Activated T-cell treated with anti-CD3 and anti-CD28 coated beads for 1 hour (primary cell): ENCODE measurements at regions not wholly inside any gene's neighbourhood (a gene's known extent, or its start where the extent isn't known, plus 50 kb on each side); places are given as distances from the start of the nearest gene placed in this dataset.
"Not testable (repeated sequence)": the region's sequence is repeated elsewhere in the genome, so short reads cannot be mapped to it uniquely, and the experiment has no call there.

Experiments used
- DNase-seq: peaks from one replicate; pipeline ENCODE4 v3.0.0-alpha.2; 2020; ENCODE audit warnings: low read depth

DNA sequence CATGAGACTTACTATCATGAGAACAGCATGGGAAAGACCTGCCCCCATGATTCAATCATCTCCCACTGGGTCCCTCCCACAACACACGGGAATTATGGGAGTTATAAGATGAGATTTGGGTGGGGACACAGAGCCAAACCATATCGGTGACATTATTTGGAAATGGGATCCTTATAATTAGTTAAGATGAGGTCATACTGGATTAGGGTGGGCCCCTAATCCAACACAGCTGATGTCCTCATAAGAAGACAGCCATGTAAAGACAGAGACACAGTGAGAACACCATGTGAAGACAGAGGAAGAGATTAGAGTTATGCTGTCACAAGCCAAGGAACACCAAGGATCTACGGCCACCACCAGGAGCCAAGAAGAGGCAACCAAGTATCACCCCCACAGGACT, 161.7 kb downstream of the SPTSSA start:
- DNase-seq: no peak

DNA sequence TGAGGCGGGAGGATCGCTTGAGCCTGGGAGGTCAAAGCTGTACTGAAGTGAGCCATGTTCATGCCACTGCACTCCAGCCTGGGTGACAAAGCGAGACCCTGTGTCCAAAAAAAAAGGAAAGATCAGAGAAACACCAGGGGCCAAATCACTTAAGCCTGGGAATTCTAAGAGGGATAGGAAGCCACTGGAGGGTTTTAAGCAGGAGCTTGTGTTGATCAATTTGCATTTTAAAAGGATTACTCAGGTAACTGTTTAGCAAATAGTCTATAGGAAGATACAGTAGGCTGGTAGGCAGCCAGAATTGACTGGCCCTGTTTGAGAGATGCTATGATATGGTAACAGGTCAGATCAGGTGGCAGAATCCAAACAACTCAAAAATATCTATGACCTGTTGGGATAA, 162.7 kb downstream of the SPTSSA start:
- no peak for DNase-seq

DNA sequence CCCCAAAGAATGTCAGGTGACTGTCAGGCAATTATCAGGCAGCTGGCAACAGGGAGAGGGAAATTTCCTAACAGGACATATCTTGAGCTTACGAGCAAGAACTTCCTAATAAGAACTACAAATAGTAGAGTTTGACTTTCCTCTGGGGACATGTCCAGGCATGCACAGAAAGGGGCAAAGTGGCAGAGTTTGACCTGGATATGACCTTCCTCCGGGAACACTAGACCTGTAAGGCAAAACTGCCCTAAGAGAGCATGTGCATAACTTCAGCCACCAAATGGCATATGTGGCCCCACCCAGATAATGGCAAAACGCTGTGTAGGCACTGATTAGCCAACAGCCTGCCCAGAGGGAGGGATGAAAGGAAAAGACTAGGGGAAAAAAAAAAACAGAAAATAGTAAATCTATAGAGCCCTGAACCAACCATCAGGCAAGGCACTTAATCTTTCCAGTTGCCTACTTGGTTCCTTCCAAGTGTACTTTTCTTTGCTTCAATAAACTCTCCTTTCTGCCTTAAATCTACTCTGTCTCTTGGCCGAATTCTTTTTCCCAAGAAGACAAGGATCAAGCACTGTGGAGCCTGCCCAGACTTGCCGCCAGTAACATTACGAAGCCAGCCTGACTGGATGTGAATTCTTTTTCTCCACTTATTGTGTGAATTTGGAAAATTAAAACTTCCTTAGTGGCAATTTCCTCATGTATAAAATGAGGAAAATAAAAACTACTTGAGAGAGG, 164.1 kb downstream of the SPTSSA start:
- no peak for DNase-seq

DNA sequence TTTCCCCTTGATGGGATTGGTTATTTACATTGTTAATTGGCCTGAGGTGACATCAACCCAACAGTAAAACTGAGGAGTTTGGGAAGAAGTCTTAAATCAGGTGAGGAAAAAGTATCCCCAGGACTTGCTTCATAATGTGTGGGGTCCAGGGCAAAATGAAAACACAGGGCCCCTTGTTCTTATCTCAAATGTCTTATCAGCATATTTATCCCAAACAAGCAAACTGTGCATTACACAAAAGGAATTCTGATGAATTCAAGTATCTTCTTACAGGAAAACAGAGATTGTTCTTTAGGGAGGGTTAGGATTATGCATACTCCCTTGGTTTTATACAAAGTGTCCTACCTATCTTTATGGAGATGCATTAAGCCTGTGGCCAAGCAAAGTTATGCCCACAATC, 178.4 kb downstream of the SPTSSA start:
- no peak for DNase-seq

DNA sequence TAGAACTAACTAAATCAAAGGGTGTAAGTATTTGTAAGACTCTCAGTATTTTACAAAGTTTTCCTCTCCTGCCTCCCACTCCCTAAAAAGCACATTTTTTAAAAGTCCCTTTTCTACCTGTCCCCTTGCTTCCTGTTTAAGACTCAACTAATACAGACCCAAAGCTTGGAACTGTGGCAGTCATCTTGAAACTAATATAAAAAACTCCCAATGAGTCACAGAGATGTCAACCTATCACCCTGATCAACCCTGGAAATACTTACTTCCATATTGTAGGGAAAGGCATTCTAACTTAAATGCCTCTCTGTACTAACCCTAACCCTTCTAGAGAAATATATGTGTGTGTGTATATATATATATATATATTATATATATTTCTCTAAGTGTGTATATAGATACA, 184.8 kb downstream of the SPTSSA start:
- no peak for DNase-seq

DNA sequence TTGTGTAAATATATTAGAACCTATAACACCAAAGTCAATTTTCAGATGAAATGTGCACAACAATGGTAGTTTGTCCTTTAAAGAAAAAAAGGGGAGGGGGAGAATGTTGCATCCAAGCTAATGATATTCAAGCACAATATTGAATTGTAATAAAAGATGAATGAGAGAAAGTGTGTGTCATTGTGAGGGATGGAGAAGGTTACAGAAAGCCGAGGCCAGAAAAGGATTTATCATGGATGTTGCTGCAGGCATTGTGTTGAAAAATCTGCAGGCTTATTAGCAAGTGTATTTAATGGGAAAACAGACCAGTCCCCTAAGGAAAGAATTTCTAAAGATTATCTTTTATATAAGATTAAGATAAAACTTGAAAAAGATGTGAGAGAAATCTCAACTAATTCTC, 186.5 kb downstream of the SPTSSA start:
- DNase-seq: no peak

DNA sequence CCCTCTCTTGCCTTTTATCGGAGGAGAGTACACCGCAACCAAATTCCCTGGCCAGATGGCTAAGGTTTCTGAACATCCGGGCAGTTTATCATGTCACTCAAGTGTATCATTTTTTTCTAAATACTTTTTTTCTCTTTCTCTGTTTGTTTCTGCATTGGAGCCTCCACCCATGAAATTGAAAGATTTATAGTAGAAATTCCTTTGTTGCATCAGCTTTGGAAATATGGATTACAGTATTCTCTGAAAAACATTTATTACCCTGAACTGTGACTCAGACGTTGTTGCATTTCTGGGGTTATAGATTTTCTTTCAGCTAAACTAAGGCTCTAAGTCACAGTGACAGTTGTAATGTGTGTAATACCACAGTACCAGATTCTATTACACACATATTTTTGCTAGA, 187.0 kb downstream of the SPTSSA start:
- no peak for DNase-seq

DNA sequence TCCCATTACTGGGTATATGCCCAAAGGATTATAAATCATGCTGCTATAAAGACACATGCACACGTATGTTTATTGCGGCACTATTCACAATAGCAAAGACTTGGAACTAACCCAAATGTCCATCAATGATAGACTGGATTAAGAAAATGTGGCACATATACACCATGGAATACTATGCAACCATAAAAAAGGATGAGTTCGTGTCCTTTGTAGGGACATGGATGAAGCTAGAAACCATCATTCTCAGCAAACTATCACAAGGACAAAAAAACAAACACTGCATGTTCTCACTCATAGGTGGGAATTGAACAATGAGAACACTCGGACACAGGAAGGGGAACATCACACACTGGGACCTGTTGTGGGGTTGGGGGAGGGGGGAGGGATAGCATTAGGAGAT, 188.3 kb downstream of the SPTSSA start:
- DNase-seq: not testable (repeated sequence)

DNA sequence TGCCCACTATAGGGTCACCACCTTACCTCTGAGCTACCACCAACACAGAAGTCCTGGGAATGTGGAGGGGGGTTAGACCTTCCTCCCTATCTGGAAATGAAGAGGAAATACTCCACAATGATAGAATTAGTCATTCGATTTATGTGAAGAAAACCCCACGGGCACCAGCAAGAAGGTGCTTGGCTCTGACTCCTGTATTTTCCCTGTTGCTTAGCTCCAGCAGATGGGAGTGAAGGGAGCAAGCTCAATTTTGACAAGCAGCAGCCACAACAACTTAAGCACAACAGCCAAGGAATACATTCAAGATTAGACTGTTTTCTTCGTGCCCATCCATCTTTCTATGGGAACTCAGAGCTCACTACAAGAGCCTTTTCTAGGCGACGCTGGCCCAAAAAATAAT, 191.7 kb downstream of the SPTSSA start:
- DNase-seq: no peak

DNA sequence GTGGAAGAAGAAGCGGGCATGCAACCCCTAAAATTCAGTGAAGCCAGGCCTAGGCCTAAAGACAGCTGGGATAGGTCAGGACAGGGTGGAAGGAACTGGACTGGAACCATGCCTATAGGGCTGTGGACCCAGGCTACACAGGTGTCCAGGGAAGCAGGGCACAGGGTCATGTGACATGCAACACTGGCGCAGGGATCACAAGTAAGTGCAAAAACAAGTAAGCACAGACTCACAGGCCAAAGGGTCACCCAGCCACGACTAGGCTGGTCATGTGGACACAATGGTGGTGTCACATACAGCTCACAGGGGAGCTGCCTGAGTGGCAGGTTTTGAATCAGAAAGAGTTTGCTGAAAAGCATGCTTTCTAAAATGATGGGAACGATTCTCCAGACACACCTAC, 195.7 kb downstream of the SPTSSA start:
- no peak for DNase-seq

DNA sequence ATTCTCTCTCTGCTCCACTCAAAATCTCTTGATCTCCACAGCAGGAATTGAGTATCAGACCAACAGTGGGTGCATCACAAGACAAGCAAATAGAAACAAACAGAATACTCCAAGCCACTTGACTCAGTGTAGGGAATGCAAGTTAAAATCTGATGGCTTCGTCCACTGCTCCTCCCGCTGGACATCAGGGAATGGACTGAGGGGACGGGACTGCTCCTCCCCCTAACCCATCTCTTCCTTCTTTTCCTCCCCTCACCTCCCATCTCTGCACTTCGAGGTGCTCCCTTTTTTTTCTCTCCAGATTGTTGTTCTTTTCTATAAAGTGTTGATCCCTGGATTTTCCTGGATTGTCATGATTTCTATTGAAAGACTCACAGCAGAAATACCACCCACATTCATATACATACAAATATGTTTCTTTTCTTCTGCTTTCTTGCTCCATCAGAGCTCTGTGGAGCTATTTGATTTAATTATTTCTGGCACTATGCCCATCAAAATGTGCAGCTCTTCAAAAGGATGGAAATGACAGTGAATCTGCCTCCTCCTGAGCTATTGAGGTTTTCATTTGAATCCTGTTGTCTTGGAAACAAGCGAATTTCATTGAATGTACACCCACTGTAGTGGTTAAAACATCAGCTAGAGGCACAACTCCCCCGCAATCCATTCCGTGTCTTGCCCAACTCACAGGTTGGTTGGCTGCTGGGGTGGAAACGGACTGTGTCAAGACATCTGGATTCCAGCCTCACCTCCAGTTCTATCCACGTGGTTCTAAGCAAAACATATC, 199.7 kb downstream of the SPTSSA start:
- no peak for DNase-seq

DNA sequence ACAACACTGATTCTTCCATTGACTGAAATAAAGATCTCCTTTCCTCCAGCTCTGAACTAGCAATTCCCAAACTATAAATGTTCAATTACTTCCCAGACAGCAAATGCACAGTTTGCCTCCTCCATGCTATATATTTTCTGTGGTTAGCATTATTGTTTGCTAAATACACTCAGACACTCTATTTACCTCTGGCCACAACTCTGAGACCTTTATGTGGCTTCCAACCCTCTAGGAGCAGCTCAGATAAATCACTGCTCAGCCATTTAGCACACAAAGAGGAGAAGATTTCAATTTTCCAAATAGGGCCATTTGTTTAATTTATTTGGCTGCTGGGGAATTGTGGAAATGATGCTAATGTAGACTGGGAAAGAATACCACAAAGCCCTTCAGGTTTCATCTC, 202.0 kb downstream of the SPTSSA start:
- DNase-seq: no peak

DNA sequence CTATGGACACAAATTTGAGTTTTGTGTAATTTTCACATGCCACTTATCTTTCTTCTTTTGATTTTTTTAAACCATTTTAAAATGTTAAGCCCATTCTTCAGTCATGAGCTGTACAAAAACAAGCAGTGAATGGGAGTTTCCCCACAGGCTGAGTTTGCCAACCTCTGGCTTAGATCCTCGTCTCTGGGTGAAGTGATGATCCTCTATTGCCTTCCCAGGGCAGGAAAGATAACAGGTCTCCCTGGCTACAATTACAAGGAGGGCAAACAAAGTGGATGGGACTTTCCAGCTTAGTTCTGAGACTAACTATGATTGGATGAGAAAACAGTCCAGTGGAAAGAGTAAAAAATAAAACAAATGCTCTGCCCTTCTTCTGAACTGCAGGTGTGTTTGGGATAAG, 203.7 kb downstream of the SPTSSA start:
- DNase-seq: no peak

DNA sequence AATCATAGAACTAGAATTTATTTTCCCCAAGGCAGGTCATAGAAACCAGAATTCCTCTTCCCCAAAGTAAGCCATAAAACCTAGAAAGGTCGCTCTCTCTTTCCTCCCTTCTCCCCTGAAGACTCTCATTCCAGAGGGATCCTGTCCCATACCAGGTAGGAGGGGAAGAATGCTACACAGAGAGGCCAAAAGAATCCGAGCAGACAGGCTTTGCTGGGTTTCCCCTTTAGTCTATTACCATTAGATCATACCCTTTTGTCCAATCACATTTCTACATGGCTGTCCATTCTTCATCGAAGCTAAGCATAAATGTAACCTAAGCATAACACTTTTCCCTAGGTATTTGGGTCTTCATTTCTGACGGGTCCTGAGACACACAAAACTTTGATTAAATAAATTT, 204.5 kb downstream of the SPTSSA start:
- no peak for DNase-seq

DNA sequence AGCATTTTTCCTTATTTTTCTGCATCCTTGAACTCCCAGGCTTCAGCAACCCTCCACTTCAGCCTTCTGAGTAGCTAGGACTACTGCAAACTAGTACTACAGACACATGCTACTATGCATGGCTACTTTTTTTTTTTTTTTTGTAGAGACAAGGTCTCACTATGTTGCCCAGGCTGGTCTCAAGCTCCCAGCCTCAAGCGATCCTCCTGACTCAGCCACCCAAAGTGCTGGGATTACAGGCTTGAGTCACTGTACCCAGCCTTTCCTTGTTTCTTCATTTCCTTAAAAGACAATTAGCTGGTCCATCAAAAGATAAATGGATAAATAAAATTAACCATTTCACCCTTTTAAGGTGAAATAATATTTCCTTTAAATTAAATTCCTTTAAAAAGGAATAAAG, 205.8 kb downstream of the SPTSSA start:
- no peak for DNase-seq

DNA sequence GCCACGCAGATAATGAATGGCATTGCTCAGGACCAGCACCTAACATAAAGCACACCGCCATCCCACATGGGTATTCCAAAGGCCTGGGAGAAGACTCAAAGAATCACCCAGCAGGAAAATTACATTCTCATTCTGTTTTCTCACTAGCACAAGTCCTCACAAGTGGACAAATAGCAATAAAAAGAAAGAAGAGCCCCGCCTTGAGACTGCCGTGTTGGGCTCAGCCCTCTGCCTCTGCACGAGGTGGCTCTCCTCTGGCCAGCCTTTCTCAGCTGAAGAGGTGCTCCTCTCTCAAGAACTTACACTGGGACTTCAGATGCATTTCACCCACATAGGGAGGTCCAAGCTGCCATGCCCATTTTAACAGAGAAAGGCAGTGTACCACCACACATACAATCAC, 207.5 kb downstream of the SPTSSA start:
- no peak for DNase-seq

DNA sequence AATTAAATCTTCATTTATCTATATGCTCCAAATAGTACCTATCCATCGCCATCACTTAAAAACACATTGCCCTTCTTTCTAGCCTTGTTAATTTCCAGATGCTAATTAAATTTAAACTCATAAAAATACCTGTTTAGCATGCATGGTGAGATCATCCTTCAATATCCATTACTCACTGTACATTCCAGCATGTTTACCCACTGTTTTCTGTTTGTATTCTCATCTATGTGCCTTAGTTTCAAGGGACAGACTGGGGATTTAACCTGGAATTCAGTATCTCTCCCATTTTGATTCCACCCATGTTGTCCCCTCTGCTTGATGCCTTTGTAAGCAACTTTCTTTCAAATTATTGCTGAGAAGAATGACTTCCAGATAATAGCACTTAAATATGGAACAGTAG, 208.0 kb downstream of the SPTSSA start:
- DNase-seq: no peak

DNA sequence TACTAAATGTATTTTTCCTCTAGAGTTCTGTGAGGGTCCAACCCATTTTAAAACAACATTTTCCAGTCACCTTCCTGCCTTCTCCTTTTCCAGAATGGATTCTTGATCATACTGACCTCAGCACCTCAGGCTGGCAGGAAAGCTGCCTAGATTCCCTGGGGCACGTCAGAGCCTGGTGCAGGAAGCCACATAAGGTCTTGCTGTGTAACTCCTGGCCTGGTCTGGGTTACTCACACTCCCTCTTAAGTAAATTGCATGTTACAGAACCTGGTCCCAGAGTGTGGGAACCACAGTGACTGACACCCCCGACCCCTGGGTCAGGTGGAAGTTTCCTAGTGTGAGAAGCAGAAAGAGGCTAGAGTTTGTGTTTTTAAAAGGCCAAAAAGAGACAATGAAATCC, 209.8 kb downstream of the SPTSSA start:
- no peak for DNase-seq

DNA sequence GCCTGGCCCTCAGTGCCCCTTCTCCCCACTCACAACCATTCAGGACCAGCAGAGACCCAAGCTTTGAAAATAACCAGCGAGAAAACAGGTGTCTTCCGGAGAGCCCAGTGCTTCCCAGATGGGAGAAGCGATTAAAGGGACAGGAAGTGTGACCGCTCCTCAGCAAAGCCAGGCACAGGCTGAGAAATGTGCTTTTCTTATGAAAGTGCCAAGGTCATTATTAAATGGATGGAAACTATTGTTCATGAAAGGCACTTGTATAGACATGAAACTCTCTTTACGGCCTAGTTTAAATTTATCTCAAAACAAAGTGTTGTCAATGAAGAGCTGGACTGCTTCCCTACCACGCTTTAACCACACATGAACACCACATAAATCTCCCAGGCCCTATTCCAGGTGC, 210.4 kb downstream of the SPTSSA start:
- no peak for DNase-seq

DNA sequence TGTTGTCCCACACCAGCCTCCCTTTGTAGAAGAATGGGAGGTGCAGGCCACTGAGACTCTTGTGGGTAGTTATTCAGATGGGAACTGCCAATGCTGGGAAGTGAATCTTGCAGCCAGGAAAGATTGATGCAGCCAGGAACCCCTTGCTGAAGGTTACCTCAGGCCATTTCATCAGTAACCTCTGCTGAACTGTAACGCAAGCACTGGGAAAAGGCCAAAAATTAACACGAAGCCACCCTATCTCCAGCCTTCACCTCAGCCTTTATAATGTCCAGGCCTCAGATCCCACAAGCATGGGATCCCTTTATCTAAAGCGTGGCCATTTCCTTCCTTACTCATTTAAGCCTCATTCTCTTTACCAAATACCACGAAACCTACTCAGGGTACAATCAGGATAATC, 211.1 kb downstream of the SPTSSA start:
- no peak for DNase-seq

DNA sequence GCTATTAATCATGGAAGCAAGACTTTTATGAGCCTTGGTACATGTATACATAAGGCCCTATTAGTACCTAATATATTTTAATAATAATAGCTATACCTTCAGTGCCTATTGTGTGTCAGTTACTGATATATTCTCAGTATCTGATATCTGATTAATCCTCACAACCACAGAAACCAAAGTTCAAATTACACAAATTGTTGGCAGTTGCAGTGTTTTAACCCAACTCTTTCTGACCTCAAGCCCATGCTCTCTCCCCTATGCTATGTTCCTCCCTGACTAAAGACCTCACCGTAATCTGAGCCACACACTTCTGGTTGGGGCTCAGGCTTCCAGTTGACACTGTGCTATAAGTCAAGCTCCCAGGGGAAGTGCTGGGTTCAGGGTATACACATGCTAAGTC, 214.4 kb downstream of the SPTSSA start:
- no peak for DNase-seq

DNA sequence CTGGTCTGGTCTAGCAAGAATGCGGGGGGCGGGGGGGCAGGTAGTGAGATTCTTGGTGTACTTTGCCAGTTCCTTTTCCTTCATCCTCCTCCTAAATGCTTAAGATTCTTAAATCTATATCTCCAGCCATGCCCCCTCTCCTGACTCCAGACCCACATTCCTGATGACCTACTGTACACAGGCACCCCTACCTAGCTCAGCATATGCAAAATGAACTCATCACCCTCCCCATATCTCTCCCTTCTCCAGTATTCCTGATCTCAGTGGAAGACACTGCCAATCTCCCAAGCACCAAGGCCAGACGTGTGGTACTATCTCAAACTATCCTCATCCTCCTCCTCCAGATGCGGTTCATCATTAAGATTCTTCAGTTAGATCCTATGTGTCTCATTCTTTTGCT, 215.8 kb downstream of the SPTSSA start:
- DNase-seq: no peak

DNA sequence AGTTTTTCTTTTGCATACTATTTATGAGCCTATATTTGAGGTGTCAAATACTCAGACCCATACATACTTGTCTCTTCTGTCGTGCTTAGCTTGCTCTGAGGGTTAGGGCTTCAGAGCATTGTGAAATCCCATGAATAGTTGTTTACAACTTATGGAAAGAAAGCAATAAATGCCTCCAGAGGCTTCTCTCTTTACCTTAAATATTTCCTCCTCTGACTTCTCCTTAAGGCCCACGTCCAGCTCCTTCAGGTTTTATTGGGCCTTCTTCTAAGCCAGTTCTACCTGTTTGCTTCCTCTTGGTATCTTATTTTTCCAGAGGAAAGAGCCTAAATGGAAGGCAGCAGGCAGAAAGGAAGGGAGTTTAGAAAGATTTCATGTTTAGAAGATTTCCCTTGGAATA, 218.6 kb downstream of the SPTSSA start:
- no peak for DNase-seq

DNA sequence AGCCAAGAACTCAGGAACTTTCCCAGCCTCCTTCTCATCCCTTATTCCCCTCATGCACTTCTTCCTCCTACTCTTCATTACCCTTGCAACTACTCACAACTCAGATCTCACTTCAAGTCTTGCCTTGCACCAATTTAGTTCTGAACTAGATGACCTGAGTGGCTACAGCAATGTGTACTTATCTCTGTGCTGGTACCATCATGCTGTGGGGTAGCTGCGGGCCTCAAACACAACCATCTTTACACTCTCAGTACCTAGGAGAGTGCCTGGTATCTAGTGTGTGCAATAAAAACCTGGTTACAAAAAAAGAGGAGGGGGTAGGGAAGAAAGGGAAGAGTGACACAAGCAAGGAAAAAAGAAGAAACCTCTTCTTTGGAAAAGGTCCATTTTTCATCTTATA, 219.0 kb downstream of the SPTSSA start:
- no peak for DNase-seq
